ENCODE measurements at regions not wholly inside any gene's neighbourhood (a gene's known extent, or its start where the extent isn't known, plus 50 kb on each side); places are given as distances from the start of the nearest gene placed in this dataset.

DNA sequence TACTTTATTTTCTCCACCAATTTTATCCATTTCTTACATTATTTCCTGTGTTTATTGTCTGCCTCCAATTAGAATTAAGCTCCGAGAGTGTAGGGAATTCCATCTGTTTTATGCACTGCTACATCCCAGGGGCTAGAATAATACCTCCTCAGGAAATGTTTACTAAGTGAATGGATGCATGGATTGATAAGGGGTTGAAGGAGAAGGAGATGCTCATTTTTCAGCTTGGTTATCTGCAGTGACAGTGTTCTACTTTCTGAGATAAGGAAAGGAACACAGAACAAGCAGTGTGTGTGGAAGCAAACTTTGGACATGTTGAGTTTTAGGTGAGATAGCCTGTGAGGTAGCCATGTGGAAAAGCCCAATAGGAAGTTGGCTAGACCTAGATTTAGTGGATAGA, 164.6 kb upstream of the HMGA2 start:
- TF ChIP-seq, protein P1, sequence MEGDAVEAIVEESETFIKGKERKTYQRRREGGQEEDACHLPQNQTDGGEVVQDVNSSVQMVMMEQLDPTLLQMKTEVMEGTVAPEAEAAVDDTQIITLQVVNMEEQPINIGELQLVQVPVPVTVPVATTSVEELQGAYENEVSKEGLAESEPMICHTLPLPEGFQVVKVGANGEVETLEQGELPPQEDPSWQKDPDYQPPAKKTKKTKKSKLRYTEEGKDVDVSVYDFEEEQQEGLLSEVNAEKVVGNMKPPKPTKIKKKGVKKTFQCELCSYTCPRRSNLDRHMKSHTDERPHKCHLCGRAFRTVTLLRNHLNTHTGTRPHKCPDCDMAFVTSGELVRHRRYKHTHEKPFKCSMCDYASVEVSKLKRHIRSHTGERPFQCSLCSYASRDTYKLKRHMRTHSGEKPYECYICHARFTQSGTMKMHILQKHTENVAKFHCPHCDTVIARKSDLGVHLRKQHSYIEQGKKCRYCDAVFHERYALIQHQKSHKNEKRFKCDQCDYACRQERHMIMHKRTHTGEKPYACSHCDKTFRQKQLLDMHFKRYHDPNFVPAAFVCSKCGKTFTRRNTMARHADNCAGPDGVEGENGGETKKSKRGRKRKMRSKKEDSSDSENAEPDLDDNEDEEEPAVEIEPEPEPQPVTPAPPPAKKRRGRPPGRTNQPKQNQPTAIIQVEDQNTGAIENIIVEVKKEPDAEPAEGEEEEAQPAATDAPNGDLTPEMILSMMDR (IDR thresholded peaks at IDR 0.05; ENCODE audit: insufficient read depth, low read depth, low read length) = no peak
- TF ChIP-seq EZH2 (IDR thresholded peaks at IDR 0.05; ENCODE audit: insufficient read depth, low read length) = no peak

All from astrocyte (in vitro differentiated cells and primary cell).